ENCODE measurements at regions not wholly inside any gene's neighbourhood (a gene's known extent, or its start where the extent isn't known, plus 50 kb on each side); places are given as distances from the start of the nearest gene placed in this dataset.
"Not testable (repeated sequence)": the region's sequence is repeated elsewhere in the genome, so short reads cannot be mapped to it uniquely, and the experiment has no call there.

- DNase-seq, result no peak
These were observed 645.8 kb upstream of the NR2F2 start for GRCh38 chr15:95684693-95685115.

- DNase-seq, result no peak
These were observed 643.4 kb upstream of the NR2F2 start for GRCh38 chr15:95687061-95687460.

- DNase-seq, result no peak
These were observed 642.8 kb upstream of the NR2F2 start for GRCh38 chr15:95687686-95688085.

- no peak for DNase-seq
These were observed 639.7 kb upstream of the NR2F2 start for GRCh38 chr15:95690631-95691340.

GRCh38 chr15:95693917-95694316 lies 636.6 kb upstream of the NR2F2 start:
- DNase-seq, result no peak

GRCh38 chr15:95698230-95698629 lies 632.3 kb upstream of the NR2F2 start:
- DNase-seq, result no peak

- no peak for DNase-seq
These were observed 631.5 kb upstream of the NR2F2 start for GRCh38 chr15:95698951-95699350.

GRCh38 chr15:95699578-95699977 lies 630.9 kb upstream of the NR2F2 start:
- DNase-seq, result no peak

- not testable (repeated sequence) for DNase-seq
These were observed 629.8 kb upstream of the NR2F2 start for GRCh38 chr15:95700692-95701091.

- no peak for DNase-seq
These were observed 629.1 kb upstream of the NR2F2 start for GRCh38 chr15:95701410-95701809.

- DNase-seq, result no peak
These were observed 620.4 kb upstream of the NR2F2 start for GRCh38 chr15:95709959-95710695.

- DNase-seq, result no peak
These were observed 617.7 kb upstream of the NR2F2 start for GRCh38 chr15:95712785-95713184.

GRCh38 chr15:95713324-95713723 lies 617.2 kb upstream of the NR2F2 start:
- DNase-seq, result no peak

- DNase-seq, result no peak
These were observed 615.2 kb upstream of the NR2F2 start for GRCh38 chr15:95715116-95715903.

GRCh38 chr15:95715906-95716656 lies 614.4 kb upstream of the NR2F2 start:
- peak in 1 of 2 experiments; percentile 8 for DNase-seq

- DNase-seq, result no peak
These were observed 613.8 kb upstream of the NR2F2 start for GRCh38 chr15:95716708-95717107.

- DNase-seq, result no peak
These were observed 612.1 kb upstream of the NR2F2 start for GRCh38 chr15:95718441-95718840.

- no peak for DNase-seq
These were observed 605.4 kb upstream of the NR2F2 start for GRCh38 chr15:95724908-95725633.

- DNase-seq, result no peak
These were observed 603.6 kb upstream of the NR2F2 start for GRCh38 chr15:95726891-95727290.

GRCh38 chr15:95733931-95734330 lies 596.6 kb upstream of the NR2F2 start:
- DNase-seq, result no peak

- DNase-seq, result no peak
These were observed 595.8 kb upstream of the NR2F2 start for GRCh38 chr15:95734422-95735316.

All from SHP77 (cell line).